NCI-H1092 (cell line): ENCODE measurements at regions not wholly inside any gene's neighbourhood (a gene's known extent, or its start where the extent isn't known, plus 50 kb on each side); places are given as distances from the start of the nearest gene placed in this dataset.
"Not testable (repeated sequence)": the region's sequence is repeated elsewhere in the genome, so short reads cannot be mapped to it uniquely, and the experiment has no call there.

Source experiments
- DNase-seq: peaks from one replicate; lab custom pipeline; 2025; lab: John Stamatoyannopoulos, UW

- DNase-seq = no peak
Observed at GRCh38 chr14:81751198-81751597, 217.5 kb upstream of the SEL1L start.

- DNase-seq = no peak
Observed at GRCh38 chr14:81759541-81759940, 225.9 kb upstream of the SEL1L start.

GRCh38 chr14:81765651-81766275 lies 232.1 kb upstream of the SEL1L start:
- no peak for DNase-seq

- DNase-seq = no peak
Observed at GRCh38 chr14:81766321-81766915, 232.8 kb upstream of the SEL1L start.

GRCh38 chr14:81767266-81767995 lies 233.8 kb upstream of the SEL1L start:
- DNase-seq = no peak

GRCh38 chr14:81771651-81772275 lies 238.1 kb upstream of the SEL1L start:
- DNase-seq = no peak

- DNase-seq = no peak
Observed at GRCh38 chr14:81772381-81772780, 238.7 kb upstream of the SEL1L start.

GRCh38 chr14:81776531-81776930 lies 242.9 kb upstream of the SEL1L start:
- no peak for DNase-seq

GRCh38 chr14:81781798-81782197 lies 248.1 kb upstream of the SEL1L start:
- not testable (repeated sequence) for DNase-seq

- DNase-seq = no peak
Observed at GRCh38 chr14:81784084-81784483, 250.4 kb upstream of the SEL1L start.

- DNase-seq = no peak
Observed at GRCh38 chr14:81797315-81797714, 263.7 kb upstream of the SEL1L start.

- DNase-seq = no peak
Observed at GRCh38 chr14:81801921-81802320, 268.3 kb upstream of the SEL1L start.

GRCh38 chr14:81802341-81802740 lies 268.7 kb upstream of the SEL1L start:
- no peak for DNase-seq

- no peak for DNase-seq
Observed at GRCh38 chr14:81805785-81806184, 272.1 kb upstream of the SEL1L start.

GRCh38 chr14:81811705-81812269 lies 278.1 kb upstream of the SEL1L start:
- no peak for DNase-seq

GRCh38 chr14:81818271-81818670 lies 284.6 kb upstream of the SEL1L start:
- DNase-seq = no peak

- DNase-seq = no peak
Observed at GRCh38 chr14:81819344-81819743, 285.7 kb upstream of the SEL1L start.

- no peak for DNase-seq
Observed at GRCh38 chr14:81819910-81820309, 286.3 kb upstream of the SEL1L start.

- no peak for DNase-seq
Observed at GRCh38 chr14:81826081-81826480, 292.4 kb upstream of the SEL1L start.

GRCh38 chr14:81829447-81829846 lies 295.8 kb upstream of the SEL1L start:
- no peak for DNase-seq

- DNase-seq = no peak
Observed at GRCh38 chr14:81831128-81831820, 297.6 kb upstream of the SEL1L start.

- DNase-seq = no peak
Observed at GRCh38 chr14:81834308-81834707, 300.7 kb upstream of the SEL1L start.
